DND-41 (cell line): ENCODE measurements at regions not wholly inside any gene's neighbourhood (a gene's known extent, or its start where the extent isn't known, plus 50 kb on each side); places are given as distances from the start of the nearest gene placed in this dataset.

Experiments
- EZH2 ChIP-seq: IDR thresholded peaks from 3 replicates; pipeline ENCODE4 v1.6.1; 2012; ENCODE audit warnings: borderline replicate concordance, low read depth, mild to moderate bottlenecking, moderate library complexity, low read length, inconsistent platforms; ENCODE audit not compliant: severe bottlenecking
- TF ChIP-seq, protein P1 (sequence below): IDR thresholded peaks from 2 replicates; pipeline ENCODE4 v1.5.1; 2012; ENCODE audit warnings: borderline replicate concordance, low read length, moderate library complexity, mild to moderate bottlenecking; ENCODE audit not compliant: poor library complexity, severe bottlenecking; ENCODE audit errors: extremely low read depth

DNA sequence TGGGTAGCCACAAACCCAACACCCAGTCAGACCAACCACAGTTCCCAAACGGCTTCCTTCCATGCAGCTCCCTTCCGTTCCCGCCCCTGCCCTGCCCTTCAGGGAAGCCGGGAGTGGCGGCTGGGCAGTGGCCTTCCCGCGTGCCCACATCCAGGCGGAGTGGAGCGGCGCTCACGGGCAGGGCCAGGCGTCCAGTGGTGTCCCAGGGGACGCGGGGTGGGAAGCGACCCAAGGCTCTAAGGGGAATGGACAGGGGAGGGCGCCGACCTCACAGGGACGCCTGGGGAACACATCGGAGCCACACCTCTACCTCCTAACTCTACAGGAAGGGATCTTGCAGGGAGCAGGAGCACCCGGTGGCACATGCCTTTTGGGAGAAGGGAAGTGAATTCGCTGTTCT lies 225.9 kb upstream of the MGAT5 start:
- TF ChIP-seq, protein P1, sequence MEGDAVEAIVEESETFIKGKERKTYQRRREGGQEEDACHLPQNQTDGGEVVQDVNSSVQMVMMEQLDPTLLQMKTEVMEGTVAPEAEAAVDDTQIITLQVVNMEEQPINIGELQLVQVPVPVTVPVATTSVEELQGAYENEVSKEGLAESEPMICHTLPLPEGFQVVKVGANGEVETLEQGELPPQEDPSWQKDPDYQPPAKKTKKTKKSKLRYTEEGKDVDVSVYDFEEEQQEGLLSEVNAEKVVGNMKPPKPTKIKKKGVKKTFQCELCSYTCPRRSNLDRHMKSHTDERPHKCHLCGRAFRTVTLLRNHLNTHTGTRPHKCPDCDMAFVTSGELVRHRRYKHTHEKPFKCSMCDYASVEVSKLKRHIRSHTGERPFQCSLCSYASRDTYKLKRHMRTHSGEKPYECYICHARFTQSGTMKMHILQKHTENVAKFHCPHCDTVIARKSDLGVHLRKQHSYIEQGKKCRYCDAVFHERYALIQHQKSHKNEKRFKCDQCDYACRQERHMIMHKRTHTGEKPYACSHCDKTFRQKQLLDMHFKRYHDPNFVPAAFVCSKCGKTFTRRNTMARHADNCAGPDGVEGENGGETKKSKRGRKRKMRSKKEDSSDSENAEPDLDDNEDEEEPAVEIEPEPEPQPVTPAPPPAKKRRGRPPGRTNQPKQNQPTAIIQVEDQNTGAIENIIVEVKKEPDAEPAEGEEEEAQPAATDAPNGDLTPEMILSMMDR: no peak
- no peak for TF ChIP-seq EZH2
